GM19023 (cell line): ENCODE measurements at regions not wholly inside any gene's neighbourhood (a gene's known extent, or its start where the extent isn't known, plus 50 kb on each side); places are given as distances from the start of the nearest gene placed in this dataset.

Experiments used
- ATAC-seq: cut with Tn5 transposase; IDR thresholded peaks from one replicate; pipeline ENCODE4 v1.9.1; 2021; ENCODE audit warnings: mild to moderate bottlenecking, moderate library complexity; ENCODE audit not compliant: unreplicated experiment

DNA sequence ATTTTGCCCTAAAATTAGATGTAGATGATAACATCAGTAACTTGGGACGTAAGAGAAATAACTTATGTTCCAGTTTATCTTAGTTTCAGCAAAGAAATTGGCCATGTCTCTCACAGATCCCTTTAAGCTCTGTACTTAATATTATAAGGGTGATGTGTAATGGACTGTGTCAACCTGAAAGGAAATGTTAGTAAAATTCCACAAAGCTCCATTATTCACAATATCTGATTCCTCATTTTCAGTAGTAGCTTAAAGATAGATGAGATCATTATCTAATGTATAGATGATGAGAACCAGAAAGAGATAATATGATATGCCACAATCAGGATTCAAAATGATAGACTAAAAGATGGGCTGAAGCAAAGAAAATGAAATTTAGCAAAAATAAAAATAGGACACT, 316.8 kb upstream of the CHRM2 start:
- ATAC-seq = no peak

DNA sequence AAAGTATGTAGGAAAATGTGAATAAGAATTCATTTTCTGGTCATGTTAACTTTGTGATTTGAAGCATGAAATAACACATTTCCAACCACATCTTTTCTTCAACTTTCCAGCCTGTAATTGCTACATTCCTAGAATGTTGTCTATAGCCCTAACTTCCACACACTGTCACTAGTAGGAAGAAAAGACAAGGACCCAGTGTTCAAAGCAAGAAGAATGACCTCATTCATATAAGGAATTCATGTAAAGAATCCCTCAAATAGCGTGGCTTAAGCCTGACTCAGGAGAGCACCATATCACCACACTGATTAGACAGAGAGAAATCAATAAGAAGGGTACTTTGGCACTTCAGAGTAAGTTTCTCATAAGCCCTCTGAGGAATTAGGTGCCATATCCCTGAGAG, 318.7 kb upstream of the CHRM2 start:
- no peak for ATAC-seq

DNA sequence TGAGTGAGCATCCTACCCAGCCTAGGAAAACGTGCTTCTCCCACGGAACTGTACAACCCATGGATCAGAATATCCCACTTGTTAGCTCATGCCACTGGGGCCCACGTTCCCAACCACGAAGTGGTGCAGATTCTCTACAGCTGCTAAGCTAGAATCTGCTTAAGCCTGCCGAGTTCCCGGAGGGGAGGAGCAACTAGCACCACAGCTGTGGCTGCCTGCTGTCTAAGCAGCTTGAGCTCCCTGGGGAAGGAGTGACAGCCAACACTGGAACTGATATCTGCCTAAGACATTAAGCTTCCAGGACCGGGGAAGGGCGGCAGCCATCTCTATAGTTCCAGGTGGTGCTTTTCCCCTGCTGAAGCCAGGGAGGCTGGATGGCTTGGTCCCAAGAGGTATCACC, 334.7 kb upstream of the CHRM2 start:
- no peak for ATAC-seq

DNA sequence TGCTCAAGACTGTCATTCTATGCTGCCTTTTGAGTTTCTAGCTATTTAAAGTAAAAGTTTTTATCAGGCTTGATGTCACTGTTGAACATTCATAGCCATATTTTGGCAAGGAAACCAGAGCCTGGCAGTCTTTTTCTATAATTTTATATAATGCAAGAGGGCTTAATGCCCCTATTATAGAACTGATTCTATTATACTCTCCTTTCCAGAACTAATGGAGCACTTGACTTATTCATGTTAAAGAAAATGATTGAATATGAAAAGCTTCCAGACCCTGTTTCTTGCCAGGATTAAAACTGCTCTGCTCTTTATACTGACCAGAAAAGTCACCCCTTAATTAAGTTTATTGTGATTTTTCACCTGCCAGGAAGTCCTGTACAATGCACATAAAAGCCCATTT, 337.6 kb upstream of the CHRM2 start:
- ATAC-seq = no peak

DNA sequence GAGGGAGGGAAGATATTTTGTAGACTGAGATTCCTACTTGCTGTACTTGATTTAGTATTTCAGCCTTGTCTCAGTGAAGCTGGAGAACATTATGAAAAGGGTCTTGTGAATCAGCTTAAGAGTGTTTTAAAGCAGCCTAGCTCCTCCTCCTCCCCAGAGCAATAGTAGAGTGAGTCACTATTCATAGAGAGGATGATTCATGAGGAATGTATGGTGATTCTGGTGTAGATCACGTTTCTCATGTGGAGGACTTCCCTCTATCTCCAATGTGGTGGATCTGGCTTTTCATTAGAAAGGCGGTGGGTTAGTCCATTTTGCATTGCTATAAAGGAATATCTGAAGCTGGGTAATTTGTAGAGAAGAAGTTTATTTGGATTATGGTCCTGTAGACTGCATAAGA, 340.1 kb upstream of the CHRM2 start:
- ATAC-seq = no peak

DNA sequence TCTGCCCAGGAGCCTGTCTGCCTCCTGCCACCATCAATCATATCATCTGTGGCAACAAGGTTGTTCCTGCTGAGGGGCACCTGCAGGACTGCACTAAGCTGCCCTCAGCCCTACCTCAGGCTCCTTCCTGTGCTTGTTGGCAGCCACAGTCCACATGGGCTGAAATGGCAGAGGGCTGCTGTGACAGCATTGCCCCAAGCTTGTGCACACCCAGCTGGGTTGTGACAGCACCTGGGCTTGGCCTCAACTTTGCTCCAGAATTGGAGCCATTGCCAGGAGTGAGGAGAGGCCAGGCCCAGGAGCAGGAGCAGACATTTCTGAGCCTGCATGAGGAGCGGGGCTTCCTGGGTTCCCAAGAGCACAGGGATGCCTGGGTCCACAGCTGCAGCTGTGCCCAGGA, 340.9 kb upstream of the CHRM2 start:
- ATAC-seq = no peak

DNA sequence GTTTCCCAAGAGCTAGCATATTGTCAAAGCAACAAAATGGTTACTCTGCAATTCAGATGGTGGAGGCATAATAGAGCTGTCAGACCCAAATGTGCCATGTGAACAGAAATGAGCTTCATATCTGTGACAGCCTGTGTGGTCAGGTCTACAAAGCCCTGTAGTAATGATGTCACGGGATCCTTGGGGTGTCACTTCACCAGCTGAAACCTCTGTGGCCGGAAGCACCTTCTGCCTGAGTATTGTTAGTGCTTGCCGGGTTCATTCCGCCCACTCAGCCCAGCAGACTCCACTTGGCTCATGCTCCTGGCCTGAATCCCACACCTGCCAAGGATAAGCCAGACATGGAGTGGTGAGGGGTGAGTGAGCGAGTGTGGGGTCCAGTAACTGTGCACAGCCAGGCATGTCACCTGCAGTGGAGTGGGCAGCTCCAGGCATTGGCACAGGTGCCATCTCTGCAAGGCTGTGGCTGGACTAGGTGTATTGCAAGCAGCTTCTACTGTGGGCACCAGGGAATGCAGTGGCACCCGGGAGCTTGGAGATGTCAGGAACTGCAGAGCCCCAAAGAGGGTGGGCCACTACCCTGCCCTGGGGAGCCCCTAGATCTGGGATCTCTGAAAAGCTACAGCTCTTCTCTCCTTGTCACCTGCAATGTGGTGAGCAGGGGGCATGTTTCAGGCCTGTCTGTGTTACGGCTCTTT, 341.9 kb upstream of the CHRM2 start:
- no peak for ATAC-seq

DNA sequence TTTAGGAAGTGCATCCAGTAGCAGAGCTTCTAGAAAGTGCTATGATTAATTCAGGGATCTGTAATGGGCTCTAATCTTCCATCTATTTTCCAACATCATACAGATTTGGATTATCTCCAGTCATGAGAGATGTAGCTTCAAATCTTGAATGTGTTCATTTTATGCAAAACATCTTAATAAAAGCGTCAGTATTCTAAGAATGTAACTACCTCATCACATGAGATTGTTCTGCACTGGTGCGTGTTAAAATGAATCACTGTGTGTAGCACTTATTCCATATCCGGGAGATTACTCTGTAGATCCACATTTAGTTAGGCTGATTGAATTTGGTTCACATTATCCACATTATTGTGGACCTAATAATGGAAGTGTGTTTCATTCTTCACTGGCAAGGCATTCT, 344.9 kb upstream of the CHRM2 start:
- no peak for ATAC-seq

DNA sequence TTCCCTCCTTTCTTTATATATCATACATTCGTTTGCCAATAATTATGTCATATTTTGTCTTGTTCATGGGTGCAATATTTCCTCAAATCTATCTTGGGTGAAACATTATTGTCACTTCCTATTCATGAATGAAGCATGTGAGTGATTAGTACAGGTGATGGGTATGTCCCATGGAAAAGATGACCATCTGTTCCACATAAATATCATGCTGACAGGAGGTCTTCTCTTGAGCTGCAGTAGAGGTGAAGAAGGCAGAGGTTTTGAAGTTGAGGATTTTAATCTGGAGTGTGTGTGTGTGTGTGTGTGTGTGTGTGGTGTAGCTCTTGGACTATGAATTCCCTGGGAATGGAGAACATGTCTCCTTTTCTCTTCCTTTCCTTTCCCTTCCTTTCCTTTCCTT, 350.5 kb upstream of the CHRM2 start:
- ATAC-seq = no peak

DNA sequence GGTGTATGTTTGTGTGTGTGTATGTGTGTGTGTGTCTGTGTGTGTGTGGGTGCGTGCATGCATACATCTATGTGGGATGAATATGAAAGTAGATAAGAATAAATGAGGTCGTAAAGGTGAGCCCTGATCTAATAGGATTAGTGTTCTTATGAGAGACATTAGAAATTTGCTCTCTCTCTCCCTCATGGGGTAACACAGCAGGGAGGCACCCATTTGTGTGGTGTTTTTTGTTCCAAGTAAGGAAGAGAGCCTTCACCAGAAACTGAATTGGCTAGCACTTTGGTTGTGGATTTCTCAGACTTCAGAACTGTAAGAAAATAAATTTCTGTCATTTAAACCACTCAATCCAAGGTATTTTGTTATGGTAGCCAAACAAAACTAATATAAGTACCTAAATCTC, 353.7 kb upstream of the CHRM2 start:
- no peak for ATAC-seq

DNA sequence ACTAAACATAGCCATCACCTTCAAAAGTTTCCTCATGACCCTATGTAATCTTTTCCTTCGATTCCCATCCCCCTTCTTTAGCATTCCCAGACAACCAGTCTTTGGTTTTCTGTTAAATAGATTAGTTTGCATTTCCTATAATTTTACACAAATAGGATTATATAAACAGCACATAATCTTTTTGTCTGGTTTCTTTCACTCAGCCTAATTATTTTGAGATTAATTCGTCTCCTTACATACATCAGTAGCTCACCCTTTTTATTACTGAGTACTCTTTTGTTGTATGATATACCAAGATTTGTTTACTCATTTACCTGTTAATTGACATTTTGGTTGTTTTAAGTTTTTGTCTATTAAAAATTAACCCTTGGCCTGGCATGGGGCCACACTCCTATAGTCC, 354.7 kb upstream of the CHRM2 start:
- no peak for ATAC-seq

DNA sequence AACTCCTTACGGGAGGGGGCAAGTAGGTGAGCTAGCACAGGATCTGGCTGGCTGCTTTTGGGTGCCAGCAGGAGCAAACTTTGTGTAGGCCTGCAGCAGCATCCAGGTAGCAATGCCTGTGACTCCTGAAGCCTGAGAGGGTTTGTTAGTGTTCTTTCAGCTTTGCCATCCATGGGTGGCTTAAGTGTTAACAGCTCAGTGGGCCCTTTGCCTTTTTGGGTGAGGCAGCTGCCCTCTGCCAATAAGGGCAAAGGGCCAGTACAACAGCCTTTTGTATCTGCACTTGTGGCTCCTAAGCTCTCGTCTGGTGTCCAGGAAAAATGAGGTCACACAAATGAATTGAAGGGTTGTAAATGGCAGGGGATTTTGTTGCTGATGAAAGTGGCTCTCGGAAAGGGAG, 359.0 kb upstream of the CHRM2 start:
- no peak for ATAC-seq

DNA sequence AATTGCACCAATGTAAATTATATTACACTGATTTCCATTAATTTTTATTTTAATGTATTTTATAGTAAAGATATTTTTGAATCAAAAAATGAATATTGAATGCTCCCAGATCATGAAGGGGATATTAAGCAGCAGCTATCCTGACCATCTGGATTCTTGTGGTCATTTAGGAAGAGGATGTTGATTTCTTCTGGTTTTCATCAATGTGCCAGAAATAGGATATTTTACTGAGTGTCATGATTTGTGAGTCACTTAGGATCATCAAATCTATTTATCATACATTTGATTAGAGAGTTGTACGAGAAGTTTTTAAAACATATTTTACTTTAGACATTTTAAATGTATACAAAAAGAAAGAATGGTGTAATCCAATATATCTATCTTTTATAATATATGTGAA, 366.3 kb upstream of the CHRM2 start:
- no peak for ATAC-seq

DNA sequence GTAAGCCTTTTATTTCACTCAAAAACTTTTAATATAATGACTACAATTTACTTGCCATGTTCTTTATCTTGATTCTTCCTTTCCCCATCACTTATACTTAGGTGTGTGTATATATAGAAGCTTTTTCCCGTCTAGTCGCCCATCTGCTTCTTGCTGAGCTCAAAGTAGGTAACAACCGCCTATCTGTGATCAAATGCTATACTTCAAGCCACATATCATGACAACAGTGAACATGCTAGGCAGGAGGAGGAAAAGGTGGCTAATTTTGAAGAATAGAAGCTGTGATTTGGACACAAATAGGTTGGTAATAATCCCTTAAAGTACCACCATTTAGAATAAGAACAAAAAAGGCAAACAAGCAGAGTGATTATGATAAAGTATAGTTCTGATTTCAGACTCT, 367.3 kb upstream of the CHRM2 start:
- ATAC-seq = no peak

DNA sequence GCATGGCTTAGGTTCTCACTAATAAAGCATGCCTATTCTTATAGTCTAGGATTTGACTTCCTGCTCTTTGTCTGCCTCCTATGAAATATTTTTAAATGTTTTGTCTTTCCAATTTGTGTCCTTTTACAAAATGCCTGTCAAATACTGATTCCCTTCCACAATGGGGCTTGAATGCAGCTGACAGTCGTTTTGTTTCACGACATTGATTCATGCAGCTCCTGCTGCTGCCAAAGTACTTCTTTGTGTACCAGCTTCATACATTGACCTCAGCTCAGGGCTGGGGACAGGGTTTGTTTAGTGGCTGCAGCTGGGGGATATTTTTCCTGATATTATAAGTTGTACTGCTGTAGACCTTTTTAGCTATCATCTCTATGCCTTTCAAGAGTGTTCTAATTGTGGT, 371.9 kb upstream of the CHRM2 start:
- ATAC-seq = no peak

DNA sequence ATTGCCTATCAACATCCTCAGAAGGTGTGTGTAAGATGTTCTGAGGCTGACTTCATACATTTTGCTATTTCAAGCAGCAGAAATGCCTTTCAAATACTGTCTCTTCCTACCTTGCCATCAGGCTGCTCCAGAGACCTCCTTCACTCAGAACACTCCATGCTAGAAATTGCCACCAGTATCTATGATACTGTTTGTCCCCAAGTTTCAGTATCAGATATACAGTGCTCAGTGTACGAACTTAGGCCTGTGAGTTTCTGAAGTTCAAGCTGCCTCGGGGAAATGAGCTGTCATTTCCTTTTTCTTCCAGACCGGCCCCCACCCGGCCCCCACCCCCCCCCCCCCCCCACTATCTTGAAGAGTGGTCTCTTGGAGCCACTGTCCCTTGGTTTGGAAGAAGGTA, 373.4 kb upstream of the CHRM2 start:
- no peak for ATAC-seq

DNA sequence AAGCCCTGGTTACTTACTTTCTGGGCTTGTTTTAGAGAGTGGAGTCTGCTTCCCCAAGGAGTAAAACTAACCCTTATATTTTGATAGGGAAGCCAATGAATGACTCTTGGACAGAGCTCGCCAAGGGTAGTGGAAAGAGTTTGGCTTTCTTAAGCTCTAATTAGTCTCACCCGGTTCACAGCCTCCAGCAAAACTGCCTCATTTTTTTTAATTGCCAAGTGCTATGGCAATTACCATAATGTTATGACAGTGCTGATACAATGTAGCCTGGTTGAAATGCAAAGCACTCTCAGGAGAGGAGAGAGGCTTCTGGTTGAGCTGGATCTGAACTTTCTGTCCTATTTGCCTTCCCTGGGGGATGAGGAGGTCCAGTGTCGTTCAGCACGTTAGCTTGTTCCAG, 376.1 kb upstream of the CHRM2 start:
- no peak for ATAC-seq

DNA sequence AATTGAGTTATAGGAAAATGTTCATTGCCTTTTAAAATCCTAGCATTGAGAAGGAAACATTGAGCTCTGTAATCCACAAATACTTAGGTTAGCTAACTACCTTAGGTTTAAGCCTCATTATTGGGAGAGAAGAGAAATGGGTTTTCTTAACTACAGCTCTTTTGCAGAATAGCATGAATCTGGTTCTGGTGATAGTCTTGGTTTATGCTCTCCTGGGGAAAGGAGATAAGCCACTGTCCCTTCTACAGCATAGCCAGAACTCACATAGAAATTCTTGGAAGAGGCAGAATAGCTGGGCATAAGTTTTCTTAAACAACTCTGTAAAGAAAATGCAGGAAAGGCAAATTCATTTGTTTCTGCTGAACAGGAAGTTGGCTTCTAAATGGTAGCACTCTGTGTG, 378.6 kb upstream of the CHRM2 start:
- no peak for ATAC-seq

DNA sequence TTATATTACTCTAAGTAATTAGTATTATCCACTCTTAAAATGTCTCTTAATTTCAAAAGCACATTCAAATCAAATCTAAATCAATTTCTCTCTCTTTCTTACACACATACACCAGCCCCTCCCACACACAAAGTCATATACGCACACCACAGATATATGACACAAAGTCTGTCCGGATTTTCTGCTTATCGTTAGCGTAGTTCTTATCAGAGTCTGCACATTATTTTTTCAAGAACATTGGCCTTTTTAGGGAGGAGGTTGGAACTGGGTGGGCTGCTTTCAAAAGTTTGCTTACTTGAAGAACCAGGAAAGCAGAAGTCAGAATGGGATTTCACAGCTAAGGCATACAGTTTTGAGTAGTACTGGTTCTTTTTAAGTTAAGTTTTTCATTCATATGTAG, 387.6 kb upstream of the CHRM2 start:
- no peak for ATAC-seq

DNA sequence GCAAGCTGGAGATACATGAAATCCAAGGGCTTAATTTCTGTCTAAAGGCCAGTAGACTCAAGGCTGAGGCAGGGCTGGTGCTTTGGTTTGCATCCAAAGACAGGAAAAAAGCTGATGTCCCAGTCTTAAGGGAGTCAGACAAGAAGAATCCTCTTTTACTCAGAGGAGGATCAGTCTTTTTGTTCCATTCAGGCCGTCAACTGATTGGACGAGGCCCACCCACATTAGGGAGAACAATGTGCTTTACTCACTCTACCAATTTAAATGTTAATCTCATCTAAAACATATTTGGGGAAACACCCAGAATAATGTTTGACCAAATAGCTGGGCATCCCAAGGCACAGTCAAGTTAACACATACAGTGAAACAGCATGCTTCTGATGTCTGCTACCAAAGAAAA, 388.5 kb upstream of the CHRM2 start:
- no peak for ATAC-seq

DNA sequence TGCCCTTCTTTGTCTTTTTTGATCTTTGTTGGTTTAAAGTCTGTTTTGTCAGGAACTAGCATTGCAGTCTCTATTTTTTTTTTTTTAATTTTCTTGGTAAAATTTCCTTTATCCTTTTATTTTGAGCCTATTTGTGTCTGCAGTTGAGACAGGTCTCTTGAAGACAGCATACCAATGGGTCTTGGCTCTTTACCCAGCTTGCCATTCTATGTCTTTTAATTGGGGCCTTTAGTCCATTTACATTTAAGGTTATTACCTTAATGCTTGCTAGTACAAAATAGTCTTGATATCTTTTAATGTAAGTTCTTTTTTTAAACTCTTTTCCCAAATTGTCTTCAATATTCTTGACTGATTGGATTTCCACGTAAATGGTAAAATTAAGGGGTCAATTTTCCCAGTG, 398.3 kb upstream of the CHRM2 start:
- no peak for ATAC-seq

DNA sequence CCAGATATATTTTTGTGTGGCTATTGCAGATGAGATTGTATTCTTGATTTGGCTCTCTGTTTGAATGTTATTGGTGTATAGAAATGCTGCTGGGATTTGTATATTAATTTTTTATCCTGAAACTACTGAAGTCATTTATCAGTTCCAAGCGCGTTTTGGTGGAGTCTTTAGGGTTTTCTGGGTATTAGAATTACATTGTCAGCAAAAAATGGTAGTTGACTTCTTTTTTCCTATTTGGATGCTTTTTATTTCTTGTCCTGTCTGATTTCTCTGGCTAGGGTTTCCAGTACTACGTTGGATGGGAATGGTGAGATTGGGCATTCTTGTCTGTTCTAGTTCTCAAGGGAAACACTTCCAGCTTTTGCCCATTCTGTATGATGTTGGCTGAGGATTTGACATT, 415.5 kb upstream of the CHRM2 start:
- ATAC-seq = no peak

DNA sequence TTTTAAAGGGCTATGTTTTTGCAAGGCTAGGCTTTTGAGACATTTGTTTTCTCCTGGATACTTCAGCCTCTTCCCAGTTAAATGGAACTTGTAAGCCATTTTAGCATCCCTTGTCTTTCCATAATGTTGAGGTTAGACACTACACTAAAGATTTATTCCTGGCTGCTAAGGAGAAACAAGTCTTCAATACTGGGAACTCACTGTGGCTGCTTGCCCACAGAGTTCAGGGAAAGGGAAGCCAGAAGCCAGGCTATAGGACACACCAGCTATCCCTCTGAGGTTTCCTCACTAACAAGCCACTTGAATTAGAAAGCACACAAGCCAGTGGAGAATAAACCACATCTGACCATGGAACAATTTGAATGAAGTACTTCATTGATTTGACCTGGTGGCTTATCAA, 421.7 kb upstream of the CHRM2 start:
- no peak for ATAC-seq

DNA sequence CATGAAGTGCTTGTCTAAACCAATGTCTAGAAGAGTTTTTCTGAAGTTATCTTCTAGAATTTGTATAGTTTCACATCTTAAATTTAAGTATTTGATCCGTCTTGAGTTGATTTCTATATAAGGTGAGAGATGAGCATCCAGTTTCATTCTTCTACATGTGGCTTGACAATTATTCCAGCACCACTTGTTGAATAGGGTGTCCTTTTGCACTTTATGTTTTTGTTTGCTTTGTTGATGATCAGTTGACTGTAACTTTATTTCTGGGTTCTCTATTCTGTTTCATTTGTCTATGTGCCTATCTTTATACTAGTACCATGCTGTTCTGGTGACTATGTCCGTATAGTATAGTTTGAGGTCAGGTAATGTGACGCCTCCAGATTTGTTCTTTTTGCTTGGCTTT, 426.6 kb upstream of the CHRM2 start:
- no peak for ATAC-seq
